Panc1 (cell line): ENCODE measurements at regions not wholly inside any gene's neighbourhood (a gene's known extent, or its start where the extent isn't known, plus 50 kb on each side); places are given as distances from the start of the nearest gene placed in this dataset.

Experiments
- ATAC-seq: fragments of 200-7000 bp; cut with Tn5 transposase; 2 replicates; pipeline ENCODE4 v1.9.1; 2020; ENCODE audit warnings: mild to moderate bottlenecking, moderate library complexity
- BruUV-seq: library from RNA; stranded (reverse); fragments of 400-500 nt; replicated peaks from 2 replicates; lab custom pipeline; 2021; lab: Mats Ljungman, UMichigan
- CTCF ChIA-PET: fragments of 300-600 bp; sonication (Branson Sonifier 250); formaldehyde crosslinking; loops from one replicate; lab custom pipeline; 2022; ENCODE audit warnings: antibody characterized with exemption; lab: Charles Lee
- POLR2A ChIA-PET: fragments of 300-600 bp; sonication (Branson Sonifier 250); formaldehyde crosslinking; loops from one replicate; lab custom pipeline; 2022; ENCODE audit warnings: antibody characterized with exemption; lab: Charles Lee
- DNase-seq: peaks from one replicate; pipeline ENCODE4 v3.0.0-alpha.2; 2010; ENCODE audit warnings: low read depth, low spot score
- H3K27ac ChIP-seq: 2 replicates; pipeline ENCODE4 v1.5.1; 2011; ENCODE audit warnings: mild to moderate bottlenecking, low read length, inconsistent platforms
- H3K27me3 ChIP-seq: fragments of 200-500 bp; sonication (Bioruptor generic); 2 replicates; pipeline ENCODE4 v1.6.0; 2014; ENCODE audit warnings: low read length, inconsistent platforms; ENCODE audit not compliant: control insufficient read depth, insufficient read depth
- H3K36me3 ChIP-seq: fragments of 200-500 bp; sonication (Bioruptor generic); 2 replicates; pipeline ENCODE4 v1.5.1; 2014; ENCODE audit warnings: inconsistent platforms, mild to moderate bottlenecking, low read length, moderate library complexity; ENCODE audit not compliant: control insufficient read depth, insufficient read depth
- H3K4me1 ChIP-seq: 2 replicates; pipeline ENCODE4 v1.5.1; 2011; ENCODE audit warnings: inconsistent platforms, mild to moderate bottlenecking, low read length, moderate library complexity; ENCODE audit not compliant: control insufficient read depth, insufficient read depth
- H3K4me3 ChIP-seq, 2 experiments: 2 replicates each; pipeline ENCODE4 v1.5.1; 2011 to 2012; ENCODE audit warnings: low read depth in 2 of 2, low read length in 2 of 2, mild to moderate bottlenecking in 2 of 2, inconsistent platforms in 1 of 2, moderate library complexity in 1 of 2
- H3K9me3 ChIP-seq: fragments of 200-500 bp; sonication (Bioruptor generic); 2 replicates; pipeline ENCODE4 v1.5.1; 2014; ENCODE audit warnings: low read depth, mild to moderate bottlenecking, inconsistent platforms, low read length, moderate library complexity; ENCODE audit not compliant: control insufficient read depth, insufficient read depth
- CTCF ChIP-seq: fragments of 450-650 bp; IDR thresholded peaks from 2 replicates; pipeline ENCODE4 v1.5.1; 2017; ENCODE audit warnings: mild to moderate bottlenecking
- POLR2AphosphoS5 ChIP-seq: IDR thresholded peaks from 2 replicates; pipeline ENCODE4 v1.6.1; 2012; ENCODE audit warnings: mild to moderate bottlenecking, low read depth, low read length, moderate library complexity
- SIN3A ChIP-seq: IDR thresholded peaks from 2 replicates; pipeline ENCODE4 v1.6.1; 2012; ENCODE audit warnings: low read depth, mild to moderate bottlenecking, low read length, moderate library complexity, borderline replicate concordance; ENCODE audit not compliant: insufficient read depth
- TCF7L2 ChIP-seq: IDR thresholded peaks from 2 replicates; pipeline ENCODE4 v1.6.1; 2011; ENCODE audit warnings: mild to moderate bottlenecking, low read depth, low read length, inconsistent platforms
- in situ Hi-C: cut with HindIII; loops from 2 replicates; pipeline ENCODE4 v1.10.0; 2016; ENCODE audit warnings: low sequenced_read_pairs, low pct_unique_long_range_greater_than_20kb
- intact Hi-C: fragments of 100-400 bp; cut with micrococcal nuclease; formaldehyde crosslinking; loops from one replicate; pipeline ENCODE4 v1.10.0; 2022; ENCODE audit not compliant: unreplicated experiment
- TF ChIP-seq, protein P1 (sequence below), 2 experiments: IDR thresholded peaks; 2 replicates each; pipeline ENCODE4 v1.6.1; 2011 to 2012; ENCODE audit warnings: low read depth in 2 of 2, control low read depth in 1 of 2, low read length in 1 of 2, mild to moderate bottlenecking in 1 of 2, moderate library complexity in 1 of 2; ENCODE audit not compliant: insufficient read depth in 1 of 2

DNA sequence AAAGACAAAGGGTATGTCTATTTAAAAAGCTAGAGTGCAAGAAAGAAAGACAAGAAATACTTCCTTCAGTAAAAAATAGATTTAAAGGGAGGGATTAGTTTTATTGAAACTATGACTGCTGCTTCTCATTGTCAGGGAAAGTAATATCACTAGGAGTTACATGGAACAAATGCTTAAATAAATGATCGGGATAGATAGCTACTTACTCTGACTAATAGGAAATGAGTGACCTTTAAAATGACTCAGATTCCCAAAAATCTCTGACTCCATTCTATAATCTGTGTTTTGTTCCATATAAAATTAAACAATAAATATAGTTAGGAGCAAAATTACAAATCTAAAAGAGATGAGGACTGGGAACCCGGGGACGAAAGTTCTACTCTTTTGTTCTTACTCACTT, 669.3 kb downstream of the NR4A2 start:
- ChIA-PET CTCF (no interaction called here), POLR2A (no interaction called here)
- intact Hi-C loops (no loop called here), in situ Hi-C loops (no loop called here)
- Histone ChIP-seq H3K9me3 (no peaks in the 10 kb centered on the region), H3K4me1 (no peaks in the 10 kb centered on the region), H3K27ac (no peak overlapping the region), H3K4me3 (no peak overlapping the region), H3K36me3 (no peaks in the 10 kb centered on the region), H3K27me3 (no peaks in the 10 kb centered on the region)
- BruUV-seq = no TSS peak
- no peak for TF ChIP-seq CTCF
- no peak for TF ChIP-seq TCF7L2
- TF ChIP-seq, protein P1, sequence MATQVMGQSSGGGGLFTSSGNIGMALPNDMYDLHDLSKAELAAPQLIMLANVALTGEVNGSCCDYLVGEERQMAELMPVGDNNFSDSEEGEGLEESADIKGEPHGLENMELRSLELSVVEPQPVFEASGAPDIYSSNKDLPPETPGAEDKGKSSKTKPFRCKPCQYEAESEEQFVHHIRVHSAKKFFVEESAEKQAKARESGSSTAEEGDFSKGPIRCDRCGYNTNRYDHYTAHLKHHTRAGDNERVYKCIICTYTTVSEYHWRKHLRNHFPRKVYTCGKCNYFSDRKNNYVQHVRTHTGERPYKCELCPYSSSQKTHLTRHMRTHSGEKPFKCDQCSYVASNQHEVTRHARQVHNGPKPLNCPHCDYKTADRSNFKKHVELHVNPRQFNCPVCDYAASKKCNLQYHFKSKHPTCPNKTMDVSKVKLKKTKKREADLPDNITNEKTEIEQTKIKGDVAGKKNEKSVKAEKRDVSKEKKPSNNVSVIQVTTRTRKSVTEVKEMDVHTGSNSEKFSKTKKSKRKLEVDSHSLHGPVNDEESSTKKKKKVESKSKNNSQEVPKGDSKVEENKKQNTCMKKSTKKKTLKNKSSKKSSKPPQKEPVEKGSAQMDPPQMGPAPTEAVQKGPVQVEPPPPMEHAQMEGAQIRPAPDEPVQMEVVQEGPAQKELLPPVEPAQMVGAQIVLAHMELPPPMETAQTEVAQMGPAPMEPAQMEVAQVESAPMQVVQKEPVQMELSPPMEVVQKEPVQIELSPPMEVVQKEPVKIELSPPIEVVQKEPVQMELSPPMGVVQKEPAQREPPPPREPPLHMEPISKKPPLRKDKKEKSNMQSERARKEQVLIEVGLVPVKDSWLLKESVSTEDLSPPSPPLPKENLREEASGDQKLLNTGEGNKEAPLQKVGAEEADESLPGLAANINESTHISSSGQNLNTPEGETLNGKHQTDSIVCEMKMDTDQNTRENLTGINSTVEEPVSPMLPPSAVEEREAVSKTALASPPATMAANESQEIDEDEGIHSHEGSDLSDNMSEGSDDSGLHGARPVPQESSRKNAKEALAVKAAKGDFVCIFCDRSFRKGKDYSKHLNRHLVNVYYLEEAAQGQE (IDR thresholded peaks at IDR 0.05; ENCODE audit: insufficient read depth in 1 of 2, low read depth in 2 of 2, low read length in 1 of 2) = no peak
- TF ChIP-seq POLR2AphosphoS5 = no peak
- no peak for TF ChIP-seq SIN3A
- DNase-seq (no peak), ATAC-seq (no peak)

GRCh38 chr2:155662224-155662623, 670.3 kb downstream of the NR4A2 start:
- no peak overlapping the region for H3K4me3 ChIP-seq
- no peak overlapping the region for H3K27ac ChIP-seq
- no peak for DNase-seq
- no peaks in the 10 kb centered on the region for H3K9me3 ChIP-seq
- no peak for ATAC-seq
- ChIA-PET POLR2A (no interaction called here), CTCF (no interaction called here)
- in situ Hi-C loops (no loop called here), intact Hi-C loops (no loop called here)
- no peaks in the 10 kb centered on the region for H3K36me3 ChIP-seq
- H3K27me3 ChIP-seq = no peaks in the 10 kb centered on the region
- no TSS peak for BruUV-seq
- no peaks in the 10 kb centered on the region for H3K4me1 ChIP-seq
- TF ChIP-seq, protein P1 (IDR thresholded peaks at IDR 0.05; ENCODE audit: insufficient read depth in 1 of 2, low read depth in 2 of 2, low read length in 1 of 2) = no peak
- no peak for TF ChIP-seq TCF7L2
- TF ChIP-seq POLR2AphosphoS5 = no peak
- no peak for TF ChIP-seq SIN3A
- TF ChIP-seq CTCF = no peak
